ENCODE measurements at regions not wholly inside any gene's neighbourhood (a gene's known extent, or its start where the extent isn't known, plus 50 kb on each side); places are given as distances from the start of the nearest gene placed in this dataset.

DNA sequence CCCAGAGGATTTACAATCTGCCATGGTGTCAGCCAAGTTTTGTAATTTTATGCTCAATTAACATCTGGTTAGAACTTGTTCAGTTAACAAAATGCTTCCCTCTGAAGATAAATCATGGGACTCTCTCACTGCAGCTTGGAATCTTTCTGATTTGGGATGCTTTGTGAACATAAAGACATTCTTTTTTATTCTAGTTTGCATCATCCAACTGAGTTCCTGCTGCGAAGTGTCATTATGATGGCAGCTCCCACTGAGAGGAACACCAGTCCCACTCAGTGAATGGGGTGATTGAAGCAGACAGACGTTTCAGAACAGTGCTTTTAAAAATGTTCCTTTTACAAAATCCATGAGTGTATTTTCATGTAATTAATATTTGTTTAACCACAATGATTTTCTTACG is 863.8 kb downstream of the TLE4 start:
- DNase-seq: peak; percentile 9
- no peaks in the 10 kb centered on the region for H3K9me3 ChIP-seq (replicated peaks; ENCODE audit: control insufficient read depth, low read depth, low read length)
- H3K27ac ChIP-seq (ENCODE audit: low read length): no peak overlapping the region
- peaks cover 4% of the 10 kb centered on the region for H3K4me1 ChIP-seq (ENCODE audit: control insufficient read depth, insufficient read depth, low read length)
- H3K27me3 ChIP-seq (ENCODE audit: control insufficient read depth, insufficient read depth, low read length): no peaks in the 10 kb centered on the region
- H3K36me3 ChIP-seq (ENCODE audit: control insufficient read depth, insufficient read depth, low read length): no peaks in the 10 kb centered on the region
- no peak overlapping the region for H3K4me3 ChIP-seq (ENCODE audit: low read length)
- no CpG with 5 or more reads among the region's 3 CpGs for WGBS (ENCODE audit: insufficient coverage)

DNA sequence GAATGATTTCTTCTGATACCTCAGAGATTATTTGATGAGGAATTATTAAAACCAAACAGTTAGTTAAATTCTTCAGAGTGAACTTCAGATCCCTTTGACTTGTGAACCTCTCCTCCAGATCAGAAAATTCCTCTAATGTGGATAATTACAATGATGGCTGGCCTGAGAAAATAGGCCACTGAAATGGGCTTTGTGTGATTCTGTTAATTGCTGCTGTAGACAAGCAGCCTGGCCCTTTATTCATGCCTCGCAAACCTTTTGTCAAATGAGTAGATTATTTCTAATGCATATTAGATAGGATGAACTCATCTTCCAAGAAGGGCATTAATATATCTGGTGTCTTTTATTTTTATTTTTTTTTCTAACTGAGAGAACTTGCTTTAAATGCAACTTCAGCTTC is 855.2 kb downstream of the TLE4 start:
- Histone ChIP-seq H3K4me1 (ENCODE audit: control insufficient read depth, insufficient read depth, low read length) (peaks cover 4% of the 10 kb centered on the region), H3K27ac (ENCODE audit: low read length) (no peak overlapping the region), H3K36me3 (ENCODE audit: control insufficient read depth, insufficient read depth, low read length) (no peaks in the 10 kb centered on the region), H3K4me3 (ENCODE audit: low read length) (no peak overlapping the region), H3K27me3 (ENCODE audit: control insufficient read depth, insufficient read depth, low read length) (no peaks in the 10 kb centered on the region), H3K9me3 (replicated peaks; ENCODE audit: control insufficient read depth, low read depth, low read length) (no peaks in the 10 kb centered on the region)
- no peak for DNase-seq
- WGBS (ENCODE audit: insufficient coverage): no CpG with 5 or more reads among the region's 1 CpG

DNA sequence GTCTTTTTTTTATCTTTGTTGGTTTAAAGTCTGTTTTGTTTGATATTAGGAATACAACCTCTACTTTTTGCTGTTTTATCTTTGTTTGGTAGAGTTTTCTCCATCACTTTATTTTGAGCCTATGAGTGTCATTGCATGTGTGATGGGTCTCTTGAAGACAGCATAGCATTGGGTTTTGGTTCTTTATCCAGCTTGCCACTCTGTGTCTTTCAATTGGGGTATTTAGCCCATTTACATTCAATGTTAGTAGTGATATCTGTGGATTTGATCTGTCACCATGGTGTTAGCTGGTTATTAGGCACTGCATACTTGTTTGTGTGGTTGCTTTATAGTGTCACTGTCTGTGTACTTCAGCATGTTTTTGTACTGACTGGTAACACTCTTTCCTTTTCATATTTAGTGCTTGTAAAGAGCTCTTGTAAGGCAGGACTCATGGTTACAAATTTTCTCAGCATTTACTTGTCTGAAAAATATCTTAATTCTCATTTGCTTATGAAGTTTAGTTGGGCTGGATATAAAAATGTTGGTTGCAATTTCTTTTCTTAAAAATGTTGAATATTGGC is 845.5 kb downstream of the TLE4 start:
- Histone ChIP-seq H3K4me1 (ENCODE audit: control insufficient read depth, insufficient read depth, low read length) (no peaks in the 10 kb centered on the region), H3K36me3 (ENCODE audit: control insufficient read depth, insufficient read depth, low read length) (no peaks in the 10 kb centered on the region), H3K9me3 (replicated peaks; ENCODE audit: control insufficient read depth, low read depth, low read length) (peaks cover 15% of the 10 kb centered on the region), H3K27ac (ENCODE audit: low read length) (no peak overlapping the region), H3K4me3 (ENCODE audit: low read length) (no peak overlapping the region), H3K27me3 (ENCODE audit: control insufficient read depth, insufficient read depth, low read length) (no peaks in the 10 kb centered on the region)
- DNase-seq: no peak

DNA sequence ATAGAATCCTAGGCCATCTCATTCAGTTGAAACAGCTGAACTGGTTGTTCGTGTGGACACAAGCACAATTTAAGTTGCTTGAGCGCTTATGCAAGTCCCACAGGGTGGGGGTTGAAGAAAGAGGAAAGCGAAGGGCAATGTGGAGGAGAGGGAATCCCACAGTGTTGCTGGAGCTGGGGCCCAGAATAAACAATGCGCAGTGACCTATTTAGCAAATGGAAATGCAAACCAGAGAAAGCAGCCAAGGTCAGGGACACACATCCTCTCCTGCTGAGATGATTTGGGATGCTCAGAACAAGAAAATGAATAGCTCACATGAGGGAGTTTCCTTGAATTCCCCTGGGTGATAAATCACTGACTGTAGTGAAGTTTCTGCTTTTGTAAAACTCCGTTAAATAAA is 838.3 kb downstream of the TLE4 start:
- Histone ChIP-seq H3K27me3 (ENCODE audit: control insufficient read depth, insufficient read depth, low read length) (no peaks in the 10 kb centered on the region), H3K9me3 (replicated peaks; ENCODE audit: control insufficient read depth, low read depth, low read length) (no peaks in the 10 kb centered on the region), H3K4me3 (ENCODE audit: low read length) (no peak overlapping the region), H3K27ac (ENCODE audit: low read length) (no peak overlapping the region), H3K36me3 (ENCODE audit: control insufficient read depth, insufficient read depth, low read length) (no peaks in the 10 kb centered on the region), H3K4me1 (ENCODE audit: control insufficient read depth, insufficient read depth, low read length) (peaks cover 2% of the 10 kb centered on the region)
- DNase-seq: peak; percentile 85
- WGBS (ENCODE audit: insufficient coverage): 19% methylated on average over 4 of the region's 5 CpGs

DNA sequence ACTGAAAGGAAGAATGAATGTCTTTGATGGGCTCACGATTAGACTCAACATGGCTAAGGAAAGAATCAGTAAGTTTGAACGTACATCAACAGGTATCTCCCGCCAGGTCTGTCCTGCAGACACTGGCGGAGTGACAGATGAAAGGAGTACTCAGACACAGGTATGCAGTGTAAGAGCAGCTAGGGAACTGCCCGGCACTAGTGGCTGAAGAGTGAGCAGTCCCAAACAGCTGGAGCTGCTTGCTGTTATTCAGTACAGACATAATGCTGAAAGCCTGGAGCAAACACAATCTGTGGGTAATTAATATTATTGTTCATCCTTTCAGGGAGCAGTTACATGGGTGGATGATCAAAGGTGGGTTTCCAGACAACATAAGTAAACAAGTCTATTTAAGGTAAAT is 835.5 kb downstream of the TLE4 start:
- no peaks in the 10 kb centered on the region for H3K36me3 ChIP-seq (ENCODE audit: control insufficient read depth, insufficient read depth, low read length)
- H3K4me3 ChIP-seq (ENCODE audit: low read length): no peak overlapping the region
- H3K4me1 ChIP-seq (ENCODE audit: control insufficient read depth, insufficient read depth, low read length): peaks cover 2% of the 10 kb centered on the region
- H3K27ac ChIP-seq (ENCODE audit: low read length): no peak overlapping the region
- H3K27me3 ChIP-seq (ENCODE audit: control insufficient read depth, insufficient read depth, low read length): no peaks in the 10 kb centered on the region
- DNase-seq: no peak
- WGBS (ENCODE audit: insufficient coverage): 85% methylated on average over 4 of the region's 5 CpGs
- no peaks in the 10 kb centered on the region for H3K9me3 ChIP-seq (replicated peaks; ENCODE audit: control insufficient read depth, low read depth, low read length)

DNA sequence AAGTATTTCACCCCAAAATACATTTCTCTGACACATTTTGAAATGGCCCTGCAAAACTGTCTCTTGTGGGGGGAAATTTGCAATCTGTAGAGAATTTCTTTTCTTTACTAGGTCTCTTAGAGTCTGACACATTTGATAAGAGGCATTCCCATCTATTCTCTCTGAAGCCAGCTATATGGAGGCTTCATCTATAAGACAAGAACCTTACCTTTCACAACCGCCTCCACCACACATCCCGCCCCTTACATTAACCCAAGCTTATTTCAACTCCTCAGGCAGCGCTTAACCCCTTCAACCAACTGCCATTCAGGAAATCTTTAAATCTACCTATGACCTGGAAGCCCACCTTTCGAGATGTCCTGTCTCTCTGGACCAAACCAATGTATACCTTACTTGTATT is 829.5 kb downstream of the TLE4 start:
- no peak overlapping the region for H3K4me3 ChIP-seq (ENCODE audit: low read length)
- no peaks in the 10 kb centered on the region for H3K9me3 ChIP-seq (replicated peaks; ENCODE audit: control insufficient read depth, low read depth, low read length)
- H3K4me1 ChIP-seq (ENCODE audit: control insufficient read depth, insufficient read depth, low read length): no peaks in the 10 kb centered on the region
- no peak overlapping the region for H3K27ac ChIP-seq (ENCODE audit: low read length)
- H3K27me3 ChIP-seq (ENCODE audit: control insufficient read depth, insufficient read depth, low read length): no peaks in the 10 kb centered on the region
- H3K36me3 ChIP-seq (ENCODE audit: control insufficient read depth, insufficient read depth, low read length): no peaks in the 10 kb centered on the region
- WGBS (ENCODE audit: insufficient coverage): 96% methylated on average over 3 of the region's 4 CpGs
- DNase-seq: no peak

DNA sequence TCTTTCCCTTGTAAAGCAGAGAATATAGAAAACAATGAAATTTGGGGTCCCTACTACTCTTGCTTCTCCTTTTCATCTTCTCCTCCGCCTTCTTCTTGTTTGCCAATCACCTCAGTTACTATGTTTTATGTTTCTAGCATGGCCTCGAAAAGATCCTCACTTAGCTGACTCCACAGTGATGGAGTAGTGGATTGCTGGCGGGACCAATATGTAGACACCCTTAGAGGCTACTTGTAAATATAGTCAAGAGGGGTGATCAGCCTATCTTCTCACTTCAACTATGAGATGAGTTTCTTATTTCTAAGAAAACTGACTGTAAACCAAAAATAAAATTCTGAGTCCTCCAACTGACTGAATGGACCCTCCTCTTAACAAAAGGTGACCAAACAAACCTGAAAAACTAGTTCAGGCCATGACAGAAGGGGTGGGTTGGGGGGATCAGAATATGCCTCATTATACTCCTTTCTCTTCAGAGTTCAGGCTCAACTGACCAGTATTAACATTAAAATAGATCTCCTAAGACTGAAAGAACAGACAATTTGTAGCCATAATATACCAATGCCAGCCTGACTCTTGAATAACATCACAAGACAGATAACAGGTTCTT is 829.0 kb downstream of the TLE4 start:
- no CpG with 5 or more reads among the region's 3 CpGs for WGBS (ENCODE audit: insufficient coverage)

DNA sequence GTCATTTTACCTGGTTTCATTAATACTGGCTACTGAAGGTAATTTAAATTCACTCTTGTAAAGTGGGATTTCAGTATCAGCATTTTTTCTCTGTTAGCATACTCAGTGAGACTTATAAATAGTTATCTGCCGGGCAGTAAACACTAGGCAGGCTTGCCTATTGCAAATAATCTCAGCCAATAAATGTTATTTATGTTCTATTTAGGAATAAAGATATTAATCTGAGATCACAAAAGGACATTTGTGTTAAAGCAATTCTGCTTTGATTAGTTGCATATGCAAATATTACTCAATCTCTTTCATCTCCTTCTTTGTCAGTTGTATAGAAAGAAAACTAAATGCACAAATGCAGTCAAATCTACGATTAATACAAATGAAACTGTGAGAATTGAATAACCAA is 827.8 kb downstream of the TLE4 start:
- Histone ChIP-seq H3K36me3 (ENCODE audit: control insufficient read depth, insufficient read depth, low read length) (no peaks in the 10 kb centered on the region), H3K9me3 (replicated peaks; ENCODE audit: control insufficient read depth, low read depth, low read length) (no peaks in the 10 kb centered on the region), H3K4me3 (ENCODE audit: low read length) (no peak overlapping the region), H3K4me1 (ENCODE audit: control insufficient read depth, insufficient read depth, low read length) (no peaks in the 10 kb centered on the region), H3K27ac (ENCODE audit: low read length) (no peak overlapping the region), H3K27me3 (ENCODE audit: control insufficient read depth, insufficient read depth, low read length) (no peaks in the 10 kb centered on the region)
- no CpG with 5 or more reads among the region's 2 CpGs for WGBS (ENCODE audit: insufficient coverage)
- DNase-seq: no peak

More for the DNA sequence above, 829.0 kb downstream of the TLE4 start:
- no peak for DNase-seq
- Histone ChIP-seq H3K36me3 (ENCODE audit: control insufficient read depth, insufficient read depth, low read length) (no peaks in the 10 kb centered on the region), H3K27me3 (ENCODE audit: control insufficient read depth, insufficient read depth, low read length) (no peaks in the 10 kb centered on the region), H3K4me1 (ENCODE audit: control insufficient read depth, insufficient read depth, low read length) (no peaks in the 10 kb centered on the region), H3K9me3 (replicated peaks; ENCODE audit: control insufficient read depth, low read depth, low read length) (no peaks in the 10 kb centered on the region), H3K4me3 (ENCODE audit: low read length) (no peak overlapping the region), H3K27ac (ENCODE audit: low read length) (no peak overlapping the region)

DNA sequence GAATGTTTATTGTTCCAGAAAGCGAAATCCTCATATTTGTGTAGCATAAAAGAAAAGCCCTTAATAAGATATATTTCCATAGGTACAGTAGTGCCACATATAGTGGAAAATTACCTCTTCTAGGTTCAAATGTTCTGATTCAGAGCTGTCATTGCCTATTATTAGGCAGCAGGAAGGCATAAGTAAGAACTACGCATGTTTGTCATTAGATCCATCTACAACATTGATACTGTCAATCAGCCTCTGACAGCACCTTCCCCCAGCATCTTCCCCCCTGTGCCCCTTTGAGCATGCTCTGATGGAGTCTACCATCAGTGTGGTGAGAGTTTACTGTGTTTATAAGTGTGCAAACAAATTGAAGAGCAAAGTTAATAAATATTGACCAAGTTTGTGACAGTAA is 816.1 kb downstream of the TLE4 start:
- H3K27me3 ChIP-seq (ENCODE audit: control insufficient read depth, insufficient read depth, low read length): no peaks in the 10 kb centered on the region
- no CpG with 5 or more reads among the region's 2 CpGs for WGBS (ENCODE audit: insufficient coverage)
- no peaks in the 10 kb centered on the region for H3K9me3 ChIP-seq (replicated peaks; ENCODE audit: control insufficient read depth, low read depth, low read length)
- H3K27ac ChIP-seq (ENCODE audit: low read length): no peak overlapping the region
- no peaks in the 10 kb centered on the region for H3K36me3 ChIP-seq (ENCODE audit: control insufficient read depth, insufficient read depth, low read length)
- no peaks in the 10 kb centered on the region for H3K4me1 ChIP-seq (ENCODE audit: control insufficient read depth, insufficient read depth, low read length)
- DNase-seq: no peak
- H3K4me3 ChIP-seq (ENCODE audit: low read length): no peak overlapping the region

DNA sequence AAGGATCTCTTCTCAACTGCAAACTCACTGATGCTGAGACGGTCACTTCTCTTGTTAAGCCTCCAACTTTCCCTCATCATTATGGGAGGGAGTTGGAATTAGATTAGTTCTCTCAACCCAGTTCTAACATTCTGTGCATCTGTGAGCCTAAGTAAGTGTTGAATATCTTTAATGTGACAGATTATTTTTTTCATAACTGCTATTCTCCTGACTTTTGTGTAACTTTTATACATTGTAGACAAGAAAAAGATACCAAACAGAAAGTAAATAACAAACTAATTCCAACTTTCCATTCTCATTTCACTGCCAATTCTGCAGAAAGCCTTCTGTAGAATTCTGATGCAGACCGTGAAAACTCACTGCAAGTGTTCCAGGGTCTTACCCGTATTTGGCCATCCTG is 813.5 kb downstream of the TLE4 start:
- WGBS (ENCODE audit: insufficient coverage): no CpG with 5 or more reads among the region's 3 CpGs
- DNase-seq: peak; percentile 32
- Histone ChIP-seq H3K4me3 (ENCODE audit: low read length) (no peak overlapping the region), H3K27ac (ENCODE audit: low read length) (no peak overlapping the region), H3K9me3 (replicated peaks; ENCODE audit: control insufficient read depth, low read depth, low read length) (no peaks in the 10 kb centered on the region), H3K27me3 (ENCODE audit: control insufficient read depth, insufficient read depth, low read length) (no peaks in the 10 kb centered on the region), H3K4me1 (ENCODE audit: control insufficient read depth, insufficient read depth, low read length) (peaks cover under 1% of the 10 kb centered on the region), H3K36me3 (ENCODE audit: control insufficient read depth, insufficient read depth, low read length) (no peaks in the 10 kb centered on the region)

DNA sequence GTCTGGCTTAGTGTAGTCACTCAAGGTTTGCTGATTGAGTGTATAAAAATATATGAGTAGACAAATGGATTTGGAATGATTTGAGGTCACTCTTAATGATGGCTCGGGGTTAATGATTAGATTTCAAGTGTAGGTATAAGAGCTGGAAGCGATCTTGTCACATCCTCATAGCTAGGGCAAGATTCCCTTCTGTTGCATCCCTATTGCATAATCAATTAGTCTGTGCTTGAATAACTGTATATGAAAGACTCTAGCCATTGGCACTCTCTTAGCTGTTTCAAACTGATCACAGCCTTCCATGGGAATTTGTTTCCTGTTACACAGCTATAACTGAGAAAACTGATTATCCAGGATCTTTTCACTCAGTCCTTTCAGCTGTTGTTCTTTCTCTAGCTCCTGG is 811.6 kb downstream of the TLE4 start:
- no peaks in the 10 kb centered on the region for H3K36me3 ChIP-seq (ENCODE audit: control insufficient read depth, insufficient read depth, low read length)
- 80% methylated on average over 1 of the region's 2 CpGs for WGBS (ENCODE audit: insufficient coverage)
- DNase-seq: no peak

More for the DNA sequence above, 811.6 kb downstream of the TLE4 start:
- Histone ChIP-seq H3K9me3 (replicated peaks; ENCODE audit: control insufficient read depth, low read depth, low read length) (no peaks in the 10 kb centered on the region), H3K27me3 (ENCODE audit: control insufficient read depth, insufficient read depth, low read length) (no peaks in the 10 kb centered on the region), H3K27ac (ENCODE audit: low read length) (no peak overlapping the region), H3K4me3 (ENCODE audit: low read length) (no peak overlapping the region), H3K4me1 (ENCODE audit: control insufficient read depth, insufficient read depth, low read length) (peaks cover 2% of the 10 kb centered on the region)
